Panc1 (cell line): ENCODE measurements at regions not wholly inside any gene's neighbourhood (a gene's known extent, or its start where the extent isn't known, plus 50 kb on each side); places are given as distances from the start of the nearest gene placed in this dataset.

Source experiments
- ATAC-seq: fragments of 200-7000 bp; cut with Tn5 transposase; 2 replicates; pipeline ENCODE4 v1.9.1; 2020; ENCODE audit warnings: mild to moderate bottlenecking, moderate library complexity
- BruUV-seq: library from RNA; stranded (reverse); fragments of 400-500 nt; replicated peaks from 2 replicates; lab custom pipeline; 2021; lab: Mats Ljungman, UMichigan
- CTCF ChIA-PET: fragments of 300-600 bp; sonication (Branson Sonifier 250); formaldehyde crosslinking; loops from one replicate; lab custom pipeline; 2022; ENCODE audit warnings: antibody characterized with exemption; lab: Charles Lee
- POLR2A ChIA-PET: fragments of 300-600 bp; sonication (Branson Sonifier 250); formaldehyde crosslinking; loops from one replicate; lab custom pipeline; 2022; ENCODE audit warnings: antibody characterized with exemption; lab: Charles Lee
- DNase-seq: peaks from one replicate; pipeline ENCODE4 v3.0.0-alpha.2; 2010; ENCODE audit warnings: low read depth, low spot score
- H3K27ac ChIP-seq: 2 replicates; pipeline ENCODE4 v1.5.1; 2011; ENCODE audit warnings: mild to moderate bottlenecking, low read length, inconsistent platforms
- H3K27me3 ChIP-seq: fragments of 200-500 bp; sonication (Bioruptor generic); 2 replicates; pipeline ENCODE4 v1.6.0; 2014; ENCODE audit warnings: low read length, inconsistent platforms; ENCODE audit not compliant: control insufficient read depth, insufficient read depth
- H3K36me3 ChIP-seq: fragments of 200-500 bp; sonication (Bioruptor generic); 2 replicates; pipeline ENCODE4 v1.5.1; 2014; ENCODE audit warnings: inconsistent platforms, mild to moderate bottlenecking, low read length, moderate library complexity; ENCODE audit not compliant: control insufficient read depth, insufficient read depth
- H3K4me1 ChIP-seq: 2 replicates; pipeline ENCODE4 v1.5.1; 2011; ENCODE audit warnings: inconsistent platforms, mild to moderate bottlenecking, low read length, moderate library complexity; ENCODE audit not compliant: control insufficient read depth, insufficient read depth
- H3K4me3 ChIP-seq, 2 experiments: 2 replicates each; pipeline ENCODE4 v1.5.1; 2011 to 2012; ENCODE audit warnings: low read depth in 2 of 2, low read length in 2 of 2, mild to moderate bottlenecking in 2 of 2, inconsistent platforms in 1 of 2, moderate library complexity in 1 of 2
- H3K9me3 ChIP-seq: fragments of 200-500 bp; sonication (Bioruptor generic); 2 replicates; pipeline ENCODE4 v1.5.1; 2014; ENCODE audit warnings: low read depth, mild to moderate bottlenecking, inconsistent platforms, low read length, moderate library complexity; ENCODE audit not compliant: control insufficient read depth, insufficient read depth
- CTCF ChIP-seq: fragments of 450-650 bp; IDR thresholded peaks from 2 replicates; pipeline ENCODE4 v1.5.1; 2017; ENCODE audit warnings: mild to moderate bottlenecking
- POLR2AphosphoS5 ChIP-seq: IDR thresholded peaks from 2 replicates; pipeline ENCODE4 v1.6.1; 2012; ENCODE audit warnings: mild to moderate bottlenecking, low read depth, low read length, moderate library complexity
- REST ChIP-seq, 2 experiments: IDR thresholded peaks; 2 replicates each; pipeline ENCODE4 v1.6.1; 2011 to 2012; ENCODE audit warnings: low read depth in 2 of 2, control low read depth in 1 of 2, low read length in 1 of 2, mild to moderate bottlenecking in 1 of 2, moderate library complexity in 1 of 2; ENCODE audit not compliant: insufficient read depth in 1 of 2
- SIN3A ChIP-seq: IDR thresholded peaks from 2 replicates; pipeline ENCODE4 v1.6.1; 2012; ENCODE audit warnings: low read depth, mild to moderate bottlenecking, low read length, moderate library complexity, borderline replicate concordance; ENCODE audit not compliant: insufficient read depth
- TCF7L2 ChIP-seq: IDR thresholded peaks from 2 replicates; pipeline ENCODE4 v1.6.1; 2011; ENCODE audit warnings: mild to moderate bottlenecking, low read depth, low read length, inconsistent platforms
- in situ Hi-C: cut with HindIII; loops from 2 replicates; pipeline ENCODE4 v1.10.0; 2016; ENCODE audit warnings: low sequenced_read_pairs, low pct_unique_long_range_greater_than_20kb
- intact Hi-C: fragments of 100-400 bp; cut with micrococcal nuclease; formaldehyde crosslinking; loops from one replicate; pipeline ENCODE4 v1.10.0; 2022; ENCODE audit not compliant: unreplicated experiment

GRCh38 chr14:62062645-62063044 is 300.4 kb downstream of the SNAPC1 start:
- H3K4me3 ChIP-seq = no peak overlapping the region
- DNase-seq (no peak), ATAC-seq (no peak)
- in situ Hi-C loops (no loop called here), intact Hi-C loops (no loop called here)
- TF ChIP-seq SIN3A (no peak), REST (IDR thresholded peaks at IDR 0.05; ENCODE audit: insufficient read depth in 1 of 2, low read depth in 2 of 2, low read length in 1 of 2) (no peak), TCF7L2 (no peak), POLR2AphosphoS5 (no peak)
- H3K9me3 ChIP-seq = no peaks in the 10 kb centered on the region
- no peaks in the 10 kb centered on the region for H3K27me3 ChIP-seq
- POLR2A ChIA-PET = no interaction called here
- H3K36me3 ChIP-seq = no peaks in the 10 kb centered on the region
- CTCF ChIA-PET = no interaction called here
- H3K4me1 ChIP-seq = no peaks in the 10 kb centered on the region
- H3K27ac ChIP-seq = no peak overlapping the region
- BruUV-seq = no TSS peak

- intact Hi-C loops = no loop called here
- no peaks in the 10 kb centered on the region for H3K27me3 ChIP-seq
- no peaks in the 10 kb centered on the region for H3K9me3 ChIP-seq
- CTCF ChIA-PET = no interaction called here
- no peaks in the 10 kb centered on the region for H3K4me1 ChIP-seq
- in situ Hi-C loops = no loop called here
- DNase-seq (no peak), ATAC-seq (no peak)
- H3K4me3 ChIP-seq = no peak overlapping the region
- H3K36me3 ChIP-seq = no peaks in the 10 kb centered on the region
- no TSS peak for BruUV-seq
- POLR2A ChIA-PET = no interaction called here
- no peak overlapping the region for H3K27ac ChIP-seq
- TF ChIP-seq POLR2AphosphoS5 = no peak
- no peak for TF ChIP-seq TCF7L2
- TF ChIP-seq CTCF = no peak
Measured at GRCh38 chr14:62064751-62065323, 302.6 kb downstream of the SNAPC1 start.

GRCh38 chr14:62066304-62066703 is 304.1 kb downstream of the SNAPC1 start:
- Histone ChIP-seq H3K27ac (no peak overlapping the region), H3K4me1 (no peaks in the 10 kb centered on the region), H3K9me3 (no peaks in the 10 kb centered on the region), H3K36me3 (no peaks in the 10 kb centered on the region), H3K27me3 (no peaks in the 10 kb centered on the region), H3K4me3 (no peak overlapping the region)
- ChIA-PET CTCF (no interaction called here), POLR2A (no interaction called here)
- intact Hi-C loops (no loop called here), in situ Hi-C loops (no loop called here)
- no TSS peak for BruUV-seq
- ATAC-seq (no peak), DNase-seq (no peak)
- no peak for TF ChIP-seq POLR2AphosphoS5
- TF ChIP-seq SIN3A = no peak
